ENCODE measurements at regions not wholly inside any gene's neighbourhood (a gene's known extent, or its start where the extent isn't known, plus 50 kb on each side); places are given as distances from the start of the nearest gene placed in this dataset.
"Not testable (repeated sequence)": the region's sequence is repeated elsewhere in the genome, so short reads cannot be mapped to it uniquely, and the experiment has no call there.

DNA sequence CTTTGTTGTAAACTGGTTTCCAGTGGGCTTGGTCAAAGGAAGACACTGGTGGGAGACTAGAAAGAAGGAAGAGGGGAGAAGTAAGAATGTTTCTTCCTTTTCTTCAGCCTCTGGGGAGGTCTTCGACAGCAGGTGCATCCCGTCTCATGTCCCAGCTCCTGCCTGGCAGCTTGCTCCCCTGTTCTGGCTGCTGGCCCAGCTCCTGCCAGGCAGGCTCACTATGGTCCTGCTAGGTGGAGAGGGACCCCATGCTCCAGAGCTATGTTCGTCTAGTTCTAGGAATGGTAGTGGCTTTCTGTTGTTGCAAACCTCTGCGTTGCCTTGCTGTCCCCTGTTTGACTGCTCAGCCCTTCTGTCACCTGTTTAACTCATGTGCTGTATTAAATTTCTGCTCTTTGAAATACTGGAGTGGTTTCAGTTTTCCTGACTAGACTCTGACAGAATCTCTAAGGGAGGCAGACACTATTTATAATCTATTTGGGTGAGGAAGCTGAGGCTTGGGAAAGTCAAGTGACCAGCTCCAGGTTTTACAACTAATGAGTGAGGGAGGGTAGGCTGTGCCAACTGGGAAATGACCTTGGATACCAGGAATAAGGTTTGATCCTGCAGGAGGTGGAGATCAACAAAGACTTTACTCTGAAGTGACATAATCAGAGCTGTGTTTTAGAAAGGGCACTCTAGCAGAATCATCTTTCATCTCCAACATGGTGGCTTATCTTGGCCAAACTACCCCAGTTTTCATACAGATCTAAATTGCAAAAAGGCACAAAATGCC, 94.7 kb upstream of the DDHD1 start:
- no peak overlapping the region for H2AFZ ChIP-seq (ENCODE audit: low read depth, low read length)
- FAIRE-seq = no peak
- intact Hi-C loops (cut with micrococcal nuclease) (no loop called here), in situ Hi-C loops (cut with MboI) (no loop called here)
- no peaks in the 10 kb centered on the region for H3K79me2 ChIP-seq (ENCODE audit: control insufficient read depth, insufficient read depth, low read length)
- no peak for DNase-seq (ENCODE audit: extremely low read depth in 1 of 4, low spot score in 3 of 4)
- no peak overlapping the region for H3K9ac ChIP-seq (ENCODE audit: insufficient read depth in 1 of 2, low read depth in 2 of 2, low read length in 2 of 2)
- ATAC-seq = no peak
- BruUV-seq (replicated peaks) = no TSS peak
- no peak overlapping the region for H3K27ac ChIP-seq (ENCODE audit: extremely low read depth, low read depth, low read length)
- TF ChIP-seq ZNF77 (CRISPR knock-in tag; IDR thresholded peaks at IDR 0.05) (no peak), RBBP5 (IDR thresholded peaks at IDR 0.05; ENCODE audit: borderline replicate concordance, insufficient read depth, low read length, poor library complexity, severe bottlenecking) (no peak), ZBTB5 (IDR thresholded peaks at IDR 0.05) (no peak)
- H3K4me3 ChIP-seq = no peak overlapping the region
- POLR2A ChIA-PET = no interaction called here
- no peaks in the 10 kb centered on the region for H3K9me1 ChIP-seq (ENCODE audit: control insufficient read depth, insufficient read depth, low read length)
- no peaks in the 10 kb centered on the region for H4K20me1 ChIP-seq (replicated peaks; ENCODE audit: control insufficient read depth, insufficient read depth, low read length)
- no peaks in the 10 kb centered on the region for H3K9me3 ChIP-seq (replicated peaks; ENCODE audit: control insufficient read depth, insufficient read depth, low read depth, low read length)
- CTCF ChIA-PET (ENCODE audit: low intra/inter-chr PET ratio) = no interaction called here
- H3K36me3 ChIP-seq (ENCODE audit: control insufficient read depth, insufficient read depth, low read length) = no peaks in the 10 kb centered on the region
- no peaks in the 10 kb centered on the region for H3K4me1 ChIP-seq (replicated peaks in 1 of 2; ENCODE audit: control insufficient read depth in 2 of 2, insufficient read depth in 2 of 2, low read length in 2 of 2)
- H3K27me3 ChIP-seq (ENCODE audit: control insufficient read depth in 2 of 2, insufficient read depth in 2 of 2, low read length in 2 of 2) = no peaks in the 10 kb centered on the region
- no peak overlapping the region for H3K4me2 ChIP-seq (ENCODE audit: insufficient read depth, low read length)
- 0% methylated on average over 3 of the region's 4 CpGs for WGBS (ENCODE audit: insufficient coverage, low coverage, missing lambda C conversion rate)

- H3K27me3 ChIP-seq (ENCODE audit: control insufficient read depth in 2 of 2, insufficient read depth in 2 of 2, low read length in 2 of 2); H3K36me3 ChIP-seq (ENCODE audit: control insufficient read depth, insufficient read depth, low read length); H3K9ac ChIP-seq (ENCODE audit: insufficient read depth in 1 of 2, low read depth in 2 of 2, low read length in 2 of 2); POLR2A ChIA-PET; H3K79me2 ChIP-seq (ENCODE audit: control insufficient read depth, insufficient read depth, low read length); H3K27ac ChIP-seq (ENCODE audit: extremely low read depth, low read depth, low read length); H3K9me3 ChIP-seq (replicated peaks; ENCODE audit: control insufficient read depth, insufficient read depth, low read depth, low read length); H3K4me1 ChIP-seq (replicated peaks in 1 of 2; ENCODE audit: control insufficient read depth in 2 of 2, insufficient read depth in 2 of 2, low read length in 2 of 2); H2AFZ ChIP-seq (ENCODE audit: low read depth, low read length); BruUV-seq (replicated peaks); intact Hi-C loops (cut with micrococcal nuclease); ATAC-seq; CTCF ChIA-PET (ENCODE audit: low intra/inter-chr PET ratio); H4K20me1 ChIP-seq (replicated peaks; ENCODE audit: control insufficient read depth, insufficient read depth, low read length); DNase-seq (ENCODE audit: extremely low read depth in 1 of 4, low spot score in 3 of 4); H3K4me3 ChIP-seq; H3K4me2 ChIP-seq (ENCODE audit: insufficient read depth, low read length); FAIRE-seq; H3K9me1 ChIP-seq (ENCODE audit: control insufficient read depth, insufficient read depth, low read length); in situ Hi-C loops (cut with MboI): not testable (repeated sequence)
- WGBS (ENCODE audit: insufficient coverage, low coverage, missing lambda C conversion rate) = 7% methylated on average over 3 of the region's 3 CpGs
Observed at GRCh38 chr14:53242898-53243297, 89.8 kb upstream of the DDHD1 start.
